NCI-H2171 treated with DMSO at 0.1 percent for 48 hours (cell line): ENCODE measurements at regions not wholly inside any gene's neighbourhood (a gene's known extent, or its start where the extent isn't known, plus 50 kb on each side); places are given as distances from the start of the nearest gene placed in this dataset.
A peak's percentile ranks its signal among the peaks of the same experiment; 100 is the strongest.
"Not testable (repeated sequence)": the region's sequence is repeated elsewhere in the genome, so short reads cannot be mapped to it uniquely, and the experiment has no call there.

Source experiments
- DNase-seq: peaks from one replicate; lab custom pipeline; 2025; lab: John Stamatoyannopoulos, UW

DNA sequence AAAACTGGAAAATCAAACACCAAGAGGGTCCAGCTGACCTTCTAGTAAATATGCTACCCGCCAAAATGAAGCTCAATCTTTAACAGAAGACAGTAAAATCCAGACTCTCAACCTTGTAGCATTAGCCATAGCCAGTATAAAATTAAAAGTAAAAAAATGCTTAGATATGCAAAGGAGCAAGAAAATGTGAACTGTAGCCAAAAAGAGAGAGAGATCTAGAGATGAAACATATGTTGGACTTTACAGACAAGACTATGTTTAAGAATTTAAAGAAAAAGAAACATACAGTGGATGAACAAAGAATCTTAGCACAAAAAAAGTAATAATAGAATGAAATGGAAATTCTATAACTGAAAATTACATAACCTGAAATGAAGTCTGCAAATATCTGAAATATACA lies 344.5 kb downstream of the LRATD1 start:
- DNase-seq: no peak

DNA sequence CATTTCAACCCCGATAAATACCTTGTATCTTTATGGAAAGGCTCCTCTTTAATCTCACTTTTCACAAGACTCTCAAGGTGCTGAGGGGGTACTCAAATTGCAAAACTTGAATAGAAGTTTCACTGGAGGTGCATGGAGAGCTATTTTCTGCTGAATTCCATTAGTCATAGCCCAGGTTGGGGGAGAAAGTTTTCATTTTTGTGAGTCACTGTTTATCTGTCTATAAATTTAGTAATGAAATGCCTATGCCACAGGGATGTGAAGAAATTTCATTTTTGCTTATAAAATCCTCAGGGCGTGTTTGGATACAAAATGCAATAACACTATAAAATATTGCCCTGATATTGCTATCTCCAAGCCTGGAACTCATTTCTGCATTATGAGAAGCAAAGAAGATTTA lies 346.3 kb downstream of the LRATD1 start:
- no peak for DNase-seq

GRCh38 chr2:14982790-14983189 lies 350.3 kb downstream of the LRATD1 start:
- DNase-seq: no peak

DNA sequence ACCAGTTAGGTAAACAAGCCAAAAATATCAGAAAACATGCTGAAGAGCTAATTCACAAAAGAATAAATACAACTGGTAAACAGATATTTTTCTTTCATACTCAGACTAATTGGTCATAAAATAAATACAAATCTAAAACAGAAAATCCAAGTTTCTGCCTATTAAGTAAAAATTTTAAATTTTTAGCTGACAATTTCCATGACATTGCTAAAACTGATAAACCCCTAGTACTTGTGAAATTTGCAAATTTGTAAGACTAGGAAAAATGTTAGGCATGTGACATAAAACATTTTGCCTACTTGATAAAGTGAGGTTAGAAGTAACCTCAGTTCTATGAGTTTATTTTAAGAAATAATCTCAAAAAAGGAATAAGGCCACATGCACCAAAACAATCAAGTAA lies 356.1 kb downstream of the LRATD1 start:
- no peak for DNase-seq

DNA sequence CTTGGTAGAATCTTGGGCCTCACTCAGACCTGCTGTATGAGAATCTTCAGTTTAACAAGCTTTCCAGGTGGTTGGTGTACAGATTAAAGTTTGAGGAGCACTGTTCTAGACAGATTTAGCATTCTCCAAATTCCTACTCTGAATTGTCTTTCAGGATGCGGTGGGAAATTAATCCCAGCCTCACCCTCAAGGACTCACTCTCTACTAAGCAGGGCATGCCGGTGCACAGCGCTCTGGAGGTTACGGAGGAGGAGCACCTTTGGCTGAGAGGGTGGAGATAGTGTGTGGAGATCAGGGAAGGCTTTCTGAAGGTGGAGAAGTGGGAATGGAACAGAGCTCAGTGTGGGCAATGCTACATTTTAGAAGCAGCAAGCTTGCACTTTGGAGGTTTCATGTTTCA lies 359.2 kb downstream of the LRATD1 start:
- no peak for DNase-seq

DNA sequence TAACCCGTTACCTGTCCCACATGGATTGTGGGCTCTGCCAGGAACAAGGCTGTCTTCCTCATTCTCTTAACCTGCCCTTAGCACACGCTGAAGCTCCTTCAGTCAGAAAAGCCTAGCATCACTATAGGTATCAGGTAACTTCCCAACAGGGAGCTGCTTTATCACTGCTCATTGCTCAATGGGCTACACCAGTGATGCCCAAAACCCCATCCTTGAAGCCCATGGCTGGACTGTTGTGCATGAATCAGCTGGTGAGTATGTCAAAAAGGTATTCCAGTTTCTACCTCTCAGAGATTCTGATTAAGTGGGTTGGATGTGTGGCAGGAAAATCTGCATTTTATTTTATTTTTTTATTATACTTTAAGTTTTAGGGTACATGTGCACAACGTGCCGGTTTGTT lies 362.2 kb downstream of the LRATD1 start:
- no peak for DNase-seq

- peak; percentile 92 for DNase-seq
These were observed 364.0 kb downstream of the LRATD1 start for GRCh38 chr2:14996351-14997014.

DNA sequence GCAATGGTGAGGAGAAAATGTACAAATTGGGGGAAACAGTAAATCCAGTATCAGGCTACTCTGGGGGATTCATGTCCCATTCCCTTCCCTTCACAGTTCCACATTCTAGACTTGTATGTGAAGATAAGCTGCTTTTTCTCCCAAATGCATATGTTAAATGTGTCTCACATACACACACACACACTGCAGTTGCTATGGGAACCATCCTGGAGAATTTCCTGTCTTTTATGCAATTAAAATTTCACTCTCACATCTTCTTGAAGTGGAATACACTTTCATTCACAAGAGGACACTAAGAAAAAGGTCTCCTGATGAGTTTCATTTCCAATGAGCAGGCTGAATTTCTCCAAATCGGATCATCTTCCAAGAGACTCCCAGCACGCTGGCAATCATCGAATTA lies 366.0 kb downstream of the LRATD1 start:
- DNase-seq: no peak

- DNase-seq: no peak
These were observed 366.7 kb downstream of the LRATD1 start for GRCh38 chr2:14999114-14999661.

GRCh38 chr2:15002519-15002918 lies 370.0 kb downstream of the LRATD1 start:
- DNase-seq: not testable (repeated sequence)

GRCh38 chr2:15006667-15007066 lies 374.1 kb downstream of the LRATD1 start:
- DNase-seq: no peak

DNA sequence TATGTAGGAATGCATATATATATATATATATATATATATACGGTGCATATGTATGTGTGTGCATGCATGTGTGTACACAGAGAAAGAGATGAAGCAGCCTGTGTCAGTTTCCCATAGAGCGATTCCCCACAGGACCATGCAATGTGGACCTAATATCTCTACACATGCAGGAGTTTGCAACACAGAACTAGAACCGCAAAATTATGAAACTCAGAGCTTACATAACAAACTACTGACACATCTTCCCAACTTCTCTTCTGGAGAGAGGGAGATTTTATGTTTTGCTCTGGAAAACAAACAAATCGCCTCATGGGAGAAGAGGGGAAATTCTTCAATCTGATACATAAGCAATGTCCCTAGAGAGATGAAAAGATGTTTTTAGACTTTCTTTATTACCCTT lies 377.2 kb downstream of the LRATD1 start:
- no peak for DNase-seq

GRCh38 chr2:15010346-15010745 lies 377.8 kb downstream of the LRATD1 start:
- DNase-seq: no peak

DNA sequence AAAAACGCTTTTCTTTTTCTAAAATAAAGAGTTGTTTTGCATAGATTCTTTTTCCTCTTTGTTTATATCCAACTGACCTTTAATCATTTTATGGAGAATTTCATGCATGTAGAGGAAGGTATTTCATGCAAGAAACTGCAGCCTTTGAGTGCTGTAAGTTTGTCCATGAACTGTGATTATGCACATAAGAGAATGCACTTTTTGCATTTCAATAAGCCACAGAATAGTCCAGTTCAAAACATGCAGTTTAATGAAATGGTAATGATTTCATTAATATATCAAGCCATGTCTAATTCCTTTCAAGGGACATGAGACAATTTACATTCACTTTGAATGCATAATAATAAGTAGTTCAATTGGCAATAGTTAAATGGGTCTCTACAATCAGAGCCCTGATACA lies 386.3 kb downstream of the LRATD1 start:
- no peak for DNase-seq

GRCh38 chr2:15023221-15023620 lies 390.7 kb downstream of the LRATD1 start:
- DNase-seq: no peak

GRCh38 chr2:15028406-15028805 lies 395.9 kb downstream of the LRATD1 start:
- DNase-seq: no peak

DNA sequence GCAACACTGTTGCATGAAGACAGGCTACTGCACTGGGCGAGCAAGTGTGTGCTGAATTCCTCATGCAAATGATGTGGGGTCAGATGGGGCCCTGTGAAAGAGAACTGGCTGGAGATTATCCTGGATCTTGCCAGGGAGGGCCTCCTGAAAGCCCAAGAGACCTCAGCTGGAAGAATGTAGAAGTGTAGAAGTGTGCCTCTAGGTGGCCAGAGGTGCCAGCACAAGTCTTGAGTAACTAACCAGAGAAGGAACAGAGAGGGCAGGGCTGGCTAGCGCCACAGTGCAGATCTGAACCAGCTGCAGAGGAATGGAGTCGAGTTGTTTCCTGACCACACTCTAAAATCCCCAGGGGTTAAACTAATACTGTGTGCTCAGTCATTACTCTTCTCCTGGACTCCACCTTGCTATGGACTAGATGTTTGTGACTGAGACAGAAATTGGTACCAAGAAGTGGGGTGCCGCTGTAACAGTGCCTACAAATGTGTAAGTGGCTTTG lies 399.3 kb downstream of the LRATD1 start:
- DNase-seq: no peak

DNA sequence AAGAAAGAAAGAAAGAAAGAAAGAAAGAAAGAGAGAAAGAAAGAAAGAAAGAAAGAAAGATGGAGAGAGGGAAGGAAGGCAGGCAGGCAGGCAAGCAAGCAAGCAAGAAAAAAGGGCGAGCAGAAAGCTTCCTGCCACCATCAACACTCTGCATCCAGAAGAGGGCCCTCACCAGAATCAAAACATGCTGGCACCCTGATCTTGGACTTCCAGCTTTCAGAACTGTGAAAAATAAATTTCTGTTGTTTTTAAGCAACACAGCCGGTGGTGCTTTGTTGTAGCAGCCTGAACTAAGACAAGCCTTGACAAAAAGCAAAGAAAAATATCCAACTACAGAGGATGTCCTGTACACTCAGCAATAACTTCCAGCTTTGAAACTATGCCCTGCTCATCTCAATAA lies 401.7 kb downstream of the LRATD1 start:
- DNase-seq: no peak

DNA sequence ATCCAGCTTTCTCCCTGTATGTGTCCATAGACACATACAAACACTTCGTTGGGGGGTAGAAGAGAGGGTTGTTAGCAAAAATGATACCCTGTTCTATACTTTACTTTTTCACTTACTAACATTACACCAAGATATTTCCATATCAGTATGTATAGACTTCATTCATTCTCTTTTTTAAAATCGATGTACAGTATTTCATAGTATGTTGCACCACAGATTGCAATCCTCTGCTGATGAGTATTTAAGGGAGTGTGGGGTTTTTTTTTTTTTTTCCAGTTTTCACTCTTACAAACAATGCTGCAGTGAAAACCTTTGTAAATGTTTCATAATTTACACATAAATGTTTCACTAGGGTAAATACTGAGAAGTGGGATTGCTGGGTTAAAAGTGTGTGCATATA lies 402.3 kb downstream of the LRATD1 start:
- no peak for DNase-seq

GRCh38 chr2:15038366-15039364 lies 406.1 kb downstream of the LRATD1 start:
- peak; percentile 54 for DNase-seq

GRCh38 chr2:15040429-15041084 lies 408.0 kb downstream of the LRATD1 start:
- DNase-seq: peak; percentile 95

- DNase-seq: peak; percentile 97
These were observed 408.9 kb downstream of the LRATD1 start for GRCh38 chr2:15041429-15041837.
